Mesodermal cell (in vitro differentiated cells): ENCODE measurements at regions not wholly inside any gene's neighbourhood (a gene's known extent, or its start where the extent isn't known, plus 50 kb on each side); places are given as distances from the start of the nearest gene placed in this dataset.

ENCODE experiments used
- H3K27ac ChIP-seq: 2 replicates; pipeline ENCODE4 v1.7.0; 2013; ENCODE audit warnings: mild to moderate bottlenecking, low read depth, low read length, moderate library complexity; ENCODE audit not compliant: severe bottlenecking
- H3K36me3 ChIP-seq: 2 replicates; pipeline ENCODE4 v1.7.1; 2013; ENCODE audit warnings: mild to moderate bottlenecking, low read length, moderate library complexity; ENCODE audit not compliant: control insufficient read depth, insufficient read depth
- H3K4me1 ChIP-seq: one replicate; pipeline ENCODE4 v1.7.1; 2013; ENCODE audit warnings: mild to moderate bottlenecking, low read length; ENCODE audit not compliant: insufficient read depth, control insufficient read depth, poor library complexity, severe bottlenecking
- H3K4me3 ChIP-seq: 2 replicates; pipeline ENCODE4 v1.7.0; 2013; ENCODE audit warnings: low read length, control low read depth, mild to moderate bottlenecking; ENCODE audit not compliant: insufficient read depth, poor library complexity, severe bottlenecking; ENCODE audit errors: extremely low read depth
- H3K9me3 ChIP-seq: 2 replicates; pipeline ENCODE4 v1.7.1; 2013; ENCODE audit warnings: mild to moderate bottlenecking, low read length, moderate library complexity; ENCODE audit not compliant: control insufficient read depth
- WGBS, 2 experiments: methylation state at CpG; one replicate each; pipeline ENCODE4 v1.1.5; 2013; ENCODE audit warnings: missing lambda C conversion rate in 2 of 2; ENCODE audit not compliant: insufficient coverage in 2 of 2; 5-methylcytosine and 5-hydroxymethylcytosine counted together

DNA sequence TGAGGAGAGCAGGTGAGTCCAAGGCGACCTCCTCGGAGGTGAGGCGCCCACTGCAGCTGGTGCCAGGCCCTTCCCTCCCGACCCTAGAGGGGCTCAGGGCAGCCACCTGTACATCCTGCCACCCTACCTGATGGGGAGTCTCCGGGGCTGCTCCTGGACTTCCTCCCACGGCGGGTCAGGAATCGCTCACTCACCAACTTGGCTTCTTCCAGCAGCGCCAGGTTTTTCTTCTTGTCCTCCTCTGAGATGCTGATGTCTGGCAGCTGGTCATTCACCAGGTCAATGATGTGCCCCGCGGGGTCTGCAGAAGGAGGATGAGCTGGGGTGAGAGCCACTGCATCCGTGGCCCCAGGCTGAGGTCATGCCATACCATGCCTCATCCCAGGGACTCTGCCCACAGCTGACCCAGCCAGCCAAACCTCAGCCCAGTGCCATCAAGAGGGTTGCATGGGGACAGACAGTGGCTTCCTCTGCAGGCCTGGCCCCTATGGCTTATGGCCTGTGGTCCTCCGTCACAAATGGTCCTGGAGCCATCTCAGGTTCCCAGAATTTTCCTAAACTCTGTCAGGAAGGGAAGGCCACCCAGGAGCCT lies 61.0 kb upstream of the LYVE1 start:
- Histone ChIP-seq H3K36me3 (no peaks in the 10 kb centered on the region), H3K4me1 (no peaks in the 10 kb centered on the region), H3K9me3 (no peaks in the 10 kb centered on the region), H3K4me3 (no peak overlapping the region), H3K27ac (no peak overlapping the region)
- WGBS, 2 experiments: 87 to 94% methylated on average over 9 to 12 of the region's 13 CpGs

DNA sequence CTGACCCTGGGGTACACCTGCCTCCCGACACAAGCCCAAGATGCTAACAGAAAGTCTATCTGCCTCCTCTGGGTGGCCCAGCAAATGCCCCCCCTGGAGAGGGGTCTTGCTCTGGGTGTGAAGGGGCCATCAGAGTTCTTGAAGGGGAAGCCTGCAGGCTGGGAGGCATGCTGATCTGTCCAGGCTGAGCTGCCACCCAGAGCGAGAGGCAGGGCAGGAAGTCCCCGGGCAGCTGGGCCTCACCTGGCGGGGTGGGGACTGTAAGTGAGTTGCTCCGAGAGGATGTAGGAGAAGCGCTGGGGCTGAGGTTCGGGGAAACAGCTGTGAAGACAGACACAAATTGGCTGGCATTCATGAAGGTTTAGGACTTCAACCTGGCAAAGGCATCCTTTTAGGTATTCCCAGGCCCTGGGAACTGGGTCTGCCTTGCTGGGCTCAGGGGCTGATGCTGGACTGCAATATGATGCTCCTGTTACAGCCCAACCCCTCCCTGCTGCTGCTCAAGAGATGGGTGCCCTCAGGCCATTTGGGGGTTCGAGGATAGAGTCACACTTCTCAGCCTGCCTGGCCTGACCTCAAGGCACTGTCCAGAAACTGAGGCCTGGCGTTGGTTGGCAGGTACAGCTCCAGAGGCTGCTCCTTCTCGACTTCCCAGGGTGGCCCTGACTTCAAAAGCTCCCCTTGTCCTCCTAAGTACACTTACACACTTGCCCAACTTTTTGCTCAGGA lies 60.2 kb upstream of the LYVE1 start:
- H3K36me3 ChIP-seq: no peaks in the 10 kb centered on the region
- H3K4me3 ChIP-seq: no peak overlapping the region
- 85 to 95% methylated on average over 6 of the region's 10 CpGs for WGBS, 2 experiments
- no peak overlapping the region for H3K27ac ChIP-seq
- H3K4me1 ChIP-seq: peaks cover 4% of the 10 kb centered on the region
- H3K9me3 ChIP-seq: no peaks in the 10 kb centered on the region

- Histone ChIP-seq H3K4me3 (no peak overlapping the region), H3K36me3 (no peaks in the 10 kb centered on the region), H3K9me3 (no peaks in the 10 kb centered on the region), H3K27ac (no peak overlapping the region), H3K4me1 (peaks cover 8% of the 10 kb centered on the region)
- 88 to 98% methylated on average over 3 to 5 of the region's 5 CpGs for WGBS, 2 experiments
Measured at GRCh38 chr11:10627816-10628215, 59.4 kb upstream of the LYVE1 start.

DNA sequence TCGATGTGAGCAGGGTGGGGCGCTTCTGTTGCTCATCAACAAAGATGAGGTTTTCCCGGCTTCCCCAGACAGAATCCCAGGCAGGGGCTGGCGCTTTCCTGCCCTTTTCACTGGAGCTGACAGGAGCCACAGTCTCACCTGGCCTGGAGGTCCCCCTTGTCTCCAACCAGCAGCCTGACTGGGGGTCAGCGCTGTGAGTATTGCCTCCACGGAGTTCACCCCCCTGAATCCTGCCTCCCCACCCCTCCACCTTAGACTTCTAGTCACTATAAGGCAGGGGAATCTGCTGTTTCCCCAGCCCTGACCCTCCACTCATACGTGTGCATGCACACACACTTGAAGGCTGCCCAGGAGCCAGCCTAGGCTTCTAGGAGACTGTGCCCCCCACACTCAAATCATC lies 58.8 kb upstream of the LYVE1 start:
- 89 to 92% methylated on average over 6 to 7 of the region's 7 CpGs for WGBS, 2 experiments
- H3K4me1 ChIP-seq: peaks cover 8% of the 10 kb centered on the region
- no peaks in the 10 kb centered on the region for H3K9me3 ChIP-seq
- no peaks in the 10 kb centered on the region for H3K36me3 ChIP-seq
- no peak overlapping the region for H3K27ac ChIP-seq
- no peak overlapping the region for H3K4me3 ChIP-seq

DNA sequence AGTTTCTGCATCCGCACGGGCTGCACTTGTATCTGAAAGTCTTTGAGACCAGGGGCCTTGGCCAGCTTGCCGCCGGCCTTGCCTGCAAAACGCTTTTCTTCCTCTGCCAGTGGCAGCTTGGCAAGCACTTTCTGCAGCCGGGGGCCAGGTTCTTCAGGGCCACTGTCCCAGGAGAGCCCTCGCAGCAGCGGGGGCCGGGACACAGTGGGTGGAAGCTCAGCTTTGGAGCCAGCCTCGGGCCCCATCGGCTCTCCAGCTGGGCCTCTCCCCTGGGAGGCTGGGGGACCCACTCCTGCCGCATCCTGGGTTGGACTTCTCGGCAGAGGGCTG lies 57.5 kb upstream of the LYVE1 start:
- Histone ChIP-seq H3K36me3 (no peaks in the 10 kb centered on the region), H3K27ac (no peak overlapping the region), H3K4me1 (peaks cover 8% of the 10 kb centered on the region), H3K9me3 (no peaks in the 10 kb centered on the region), H3K4me3 (no peak overlapping the region)
- 90 to 94% methylated on average over 11 of the region's 13 CpGs for WGBS, 2 experiments

DNA sequence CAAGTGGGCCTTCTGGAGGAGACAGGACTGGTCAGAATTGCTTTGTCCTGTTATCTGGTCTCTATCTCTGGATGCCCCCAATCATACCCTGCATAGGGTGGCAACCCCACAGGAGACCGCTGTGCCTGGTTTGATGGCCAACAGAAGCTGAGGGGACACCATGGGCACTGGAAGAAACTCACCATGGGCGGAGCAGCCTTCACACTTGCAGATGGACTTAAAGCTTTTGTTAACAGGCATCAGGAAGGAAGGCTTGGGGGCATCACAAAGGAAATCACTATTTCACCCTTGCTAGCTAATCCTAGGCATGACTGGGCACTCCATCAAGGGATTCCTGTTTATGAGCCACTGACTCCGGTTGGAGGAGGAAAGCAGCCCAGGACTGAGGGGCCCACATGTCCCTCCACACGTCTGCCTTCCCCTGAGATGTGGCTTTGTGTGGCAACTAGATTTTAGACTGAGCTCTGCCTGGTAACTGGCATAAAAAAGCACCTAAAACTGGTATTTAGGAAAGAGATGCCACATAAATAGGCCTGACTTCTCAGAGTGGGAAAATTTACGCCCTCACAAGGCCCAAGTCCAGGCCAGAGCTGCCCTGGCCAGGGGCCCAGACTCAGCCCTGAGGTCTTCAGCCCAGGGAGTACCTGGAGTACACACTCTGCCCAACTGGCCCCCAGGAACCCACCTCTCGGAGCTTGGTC lies 57.0 kb upstream of the LYVE1 start:
- Histone ChIP-seq H3K27ac (no peak overlapping the region), H3K4me3 (no peak overlapping the region), H3K4me1 (peaks cover 8% of the 10 kb centered on the region), H3K9me3 (no peaks in the 10 kb centered on the region), H3K36me3 (no peaks in the 10 kb centered on the region)
- 92 to 100% methylated on average over 5 to 6 of the region's 6 CpGs for WGBS, 2 experiments

- no peaks in the 10 kb centered on the region for H3K36me3 ChIP-seq
Measured at GRCh38 chr11:10623797-10624761, 55.6 kb upstream of the LYVE1 start.

DNA sequence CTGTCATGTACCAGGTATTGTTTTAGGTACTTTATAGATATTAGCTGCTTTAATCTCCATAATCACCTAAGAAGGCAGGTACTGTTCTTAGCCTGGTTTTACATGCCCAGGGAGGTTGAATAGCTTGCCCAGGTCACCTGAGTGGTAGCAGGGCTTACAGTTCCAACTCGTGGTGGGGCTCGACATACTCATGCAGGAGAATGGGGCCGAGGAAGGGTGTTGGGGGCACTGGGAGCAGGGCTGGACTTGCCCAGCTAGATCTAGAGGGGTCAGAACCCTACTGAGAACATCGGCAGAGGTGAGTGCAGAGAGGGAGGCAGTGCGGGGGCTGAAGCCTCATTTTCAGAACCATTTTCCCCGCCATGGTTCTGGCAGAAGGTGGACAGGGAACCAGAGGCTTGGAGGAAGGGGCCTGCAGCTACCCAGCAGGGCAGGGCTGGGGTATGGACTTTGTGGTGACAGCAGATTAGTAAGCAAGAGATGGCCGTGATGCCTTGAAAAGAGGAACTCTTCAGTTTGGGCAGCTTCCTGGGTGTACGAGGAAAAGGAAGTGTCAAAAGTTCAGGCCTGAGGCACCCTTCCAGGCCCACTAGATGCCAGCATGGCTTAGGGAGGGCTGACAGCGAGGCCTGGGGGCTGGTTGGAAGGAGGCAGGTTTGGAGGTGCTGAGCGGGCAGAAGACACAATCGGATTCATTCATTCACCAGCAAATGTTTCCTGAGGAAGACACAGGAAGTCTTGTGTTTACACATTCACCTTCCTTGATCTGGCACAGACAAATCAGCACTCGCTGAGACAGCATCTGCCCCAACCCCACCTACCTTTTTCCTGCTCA lies 54.7 kb upstream of the LYVE1 start:
- 95 to 97% methylated on average over 11 to 12 of the region's 12 CpGs for WGBS, 2 experiments
- no peak overlapping the region for H3K4me3 ChIP-seq

More at GRCh38 chr11:10623797-10624761, 55.6 kb upstream of the LYVE1 start:
- Histone ChIP-seq H3K4me1 (peaks cover 10% of the 10 kb centered on the region), H3K4me3 (no peak overlapping the region), H3K27ac (no peak overlapping the region), H3K9me3 (no peaks in the 10 kb centered on the region)
- WGBS, 2 experiments: 88 to 93% methylated on average over 9 to 11 of the region's 11 CpGs

GRCh38 chr11:10622108-10622507 lies 53.6 kb upstream of the LYVE1 start:
- Histone ChIP-seq H3K27ac (no peak overlapping the region), H3K36me3 (no peaks in the 10 kb centered on the region), H3K9me3 (no peaks in the 10 kb centered on the region), H3K4me1 (peaks cover 14% of the 10 kb centered on the region), H3K4me3 (no peak overlapping the region)
- WGBS, 2 experiments: 58% methylated on average over 2 of the region's 2 CpGs; no CpG with 5 or more reads in 1 of the 2 experiments

More for the DNA sequence above, 54.7 kb upstream of the LYVE1 start:
- peaks cover 14% of the 10 kb centered on the region for H3K4me1 ChIP-seq
- no peak overlapping the region for H3K27ac ChIP-seq
- no peaks in the 10 kb centered on the region for H3K9me3 ChIP-seq
- H3K36me3 ChIP-seq: no peaks in the 10 kb centered on the region
